IPS-11a (cell line): ENCODE measurements at regions not wholly inside any gene's neighbourhood (a gene's known extent, or its start where the extent isn't known, plus 50 kb on each side); places are given as distances from the start of the nearest gene placed in this dataset.
"Not testable (repeated sequence)": the region's sequence is repeated elsewhere in the genome, so short reads cannot be mapped to it uniquely, and the experiment has no call there.

Experiments used
- H3K4me3 ChIP-seq: one replicate; pipeline ENCODE4 v1.5.1; 2013; ENCODE audit warnings: low read depth, low read length, control low read depth

- no peak overlapping the region for H3K4me3 ChIP-seq
Observed at GRCh38 chrX:123036401-123036800, 147.7 kb upstream of the GRIA3 start.

DNA sequence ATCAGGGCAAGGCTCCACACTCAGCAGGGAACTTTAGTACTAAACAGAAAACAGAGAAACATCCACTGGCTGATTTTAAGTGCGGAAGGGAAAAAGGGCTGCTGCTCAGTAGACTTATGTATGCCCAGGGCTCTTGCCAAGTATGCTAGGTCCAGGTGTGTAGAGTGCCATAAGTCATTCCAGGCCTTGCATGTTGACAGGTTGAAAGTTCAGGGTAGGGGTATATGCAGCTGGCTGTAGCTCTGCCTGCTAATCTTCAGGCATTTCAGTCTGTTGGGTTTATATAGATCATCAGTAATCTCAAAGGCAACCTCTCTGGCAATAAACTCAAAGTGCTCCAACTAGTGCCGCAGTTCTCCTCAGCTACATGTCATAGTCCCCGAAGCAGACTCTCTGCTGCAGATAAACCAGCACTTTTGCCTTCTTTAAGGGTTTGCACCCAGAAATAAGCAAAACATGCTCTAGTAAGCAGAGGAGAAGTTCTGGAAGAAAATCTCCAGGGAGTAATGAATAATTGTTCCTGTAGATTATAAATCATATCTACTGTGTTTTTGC, 134.9 kb upstream of the GRIA3 start:
- H3K4me3 ChIP-seq: no peak overlapping the region

GRCh38 chrX:123060986-123061385, 123.1 kb upstream of the GRIA3 start:
- no peak overlapping the region for H3K4me3 ChIP-seq

- H3K4me3 ChIP-seq: no peak overlapping the region
Observed at GRCh38 chrX:123064053-123064452, 120.0 kb upstream of the GRIA3 start.

- no peak overlapping the region for H3K4me3 ChIP-seq
Observed at GRCh38 chrX:123072686-123073385, 111.2 kb upstream of the GRIA3 start.

DNA sequence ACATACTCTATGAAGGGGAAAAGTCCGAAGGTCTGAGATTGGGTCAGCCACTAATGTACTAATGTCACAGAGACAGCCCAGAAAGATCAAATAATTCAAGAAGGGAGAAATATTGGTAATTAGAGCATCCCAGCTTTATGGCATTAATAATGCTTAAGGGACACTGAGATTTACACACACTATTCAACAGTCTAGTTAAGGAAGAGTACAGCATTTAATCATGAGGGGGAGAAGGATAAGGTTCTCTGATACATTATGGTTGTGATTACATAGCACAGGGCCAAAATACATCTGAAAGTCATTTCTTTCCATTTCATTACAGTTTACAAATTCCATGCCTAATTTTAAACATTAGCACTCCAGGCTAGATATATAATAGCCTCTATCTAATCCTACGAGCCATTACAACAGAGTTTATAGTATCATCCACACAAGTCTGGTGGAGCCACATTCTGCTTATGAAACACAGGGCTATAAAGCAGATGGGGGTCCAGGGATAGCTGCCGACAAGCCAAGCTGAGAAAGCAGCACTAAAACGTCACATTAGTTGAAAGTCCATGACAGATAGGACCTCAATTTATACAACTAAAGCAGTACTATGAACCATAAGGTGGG, 108.0 kb upstream of the GRIA3 start:
- H3K4me3 ChIP-seq: no peak overlapping the region

GRCh38 chrX:123077631-123078030, 106.4 kb upstream of the GRIA3 start:
- H3K4me3 ChIP-seq: no peak overlapping the region

GRCh38 chrX:123080065-123080464, 104.0 kb upstream of the GRIA3 start:
- H3K4me3 ChIP-seq: no peak overlapping the region

GRCh38 chrX:123081776-123082175, 102.3 kb upstream of the GRIA3 start:
- H3K4me3 ChIP-seq: no peak overlapping the region

DNA sequence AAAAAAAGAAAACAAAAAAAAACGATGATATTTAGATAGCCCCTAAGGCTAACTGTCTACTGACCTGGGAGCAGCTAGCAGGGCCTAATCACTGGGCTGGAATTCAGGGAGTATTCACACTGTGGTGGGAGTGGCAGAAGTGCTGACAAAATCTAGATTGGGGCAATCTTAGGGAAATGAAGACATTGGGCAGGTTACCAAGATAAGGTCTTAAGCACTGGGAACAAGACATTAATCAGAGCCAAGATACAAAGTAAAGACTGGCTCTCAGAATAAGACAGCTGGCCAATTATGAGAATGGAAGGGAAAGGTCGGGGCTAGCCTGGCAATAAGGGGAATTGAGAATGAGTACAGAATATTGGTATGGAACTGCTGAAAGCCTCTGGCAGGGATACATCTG, 100.2 kb upstream of the GRIA3 start:
- H3K4me3 ChIP-seq: no peak overlapping the region

DNA sequence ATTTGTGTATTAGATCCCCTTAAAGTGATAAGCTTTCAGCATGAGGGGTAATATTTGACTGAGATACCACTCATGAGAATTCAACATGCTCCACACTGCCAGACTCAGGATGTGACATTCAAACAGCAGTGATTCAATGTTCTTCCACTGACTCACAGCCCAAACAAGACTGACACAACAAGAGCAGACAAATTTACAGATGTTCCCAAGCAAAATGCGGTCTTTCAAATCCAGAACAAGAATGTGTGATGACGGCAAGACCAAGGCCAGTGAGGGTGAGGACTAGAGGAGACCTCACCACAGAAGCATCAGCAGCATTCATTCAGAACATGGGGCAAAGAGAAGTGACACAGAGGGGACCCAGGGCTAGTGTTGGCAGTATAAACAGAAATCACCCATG, 99.3 kb upstream of the GRIA3 start:
- H3K4me3 ChIP-seq: no peak overlapping the region

DNA sequence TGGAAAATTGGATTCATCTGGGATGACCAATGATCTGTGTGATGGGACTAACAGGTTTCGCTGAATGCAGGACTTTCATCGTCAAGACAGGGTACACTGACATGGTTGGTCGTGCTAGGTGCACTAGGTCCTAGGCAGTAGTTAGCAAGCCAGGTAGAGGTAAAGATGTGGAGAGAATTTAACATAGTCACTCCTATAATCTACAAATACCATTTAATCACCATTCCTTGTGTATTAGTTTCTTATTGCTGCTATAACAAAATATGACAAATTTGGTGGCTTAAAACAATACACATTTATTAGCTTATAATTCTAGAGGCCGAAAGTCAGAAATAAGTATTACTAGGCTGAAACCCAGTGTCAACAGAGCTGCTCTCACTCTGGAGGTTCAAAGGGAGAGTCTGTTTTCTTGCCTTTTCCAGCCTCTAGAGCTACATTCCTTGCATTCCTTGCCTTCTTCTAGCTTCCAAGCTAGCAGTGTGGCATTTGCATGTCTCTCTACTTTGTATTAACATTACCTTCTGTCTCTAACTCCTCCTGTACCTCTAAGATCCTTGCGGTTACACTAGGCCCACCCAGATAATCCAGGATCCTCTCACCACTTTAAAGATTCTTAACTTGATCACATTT, 98.7 kb upstream of the GRIA3 start:
- H3K4me3 ChIP-seq: no peak overlapping the region

- H3K4me3 ChIP-seq: no peak overlapping the region
Observed at GRCh38 chrX:123086768-123087167, 97.3 kb upstream of the GRIA3 start.

DNA sequence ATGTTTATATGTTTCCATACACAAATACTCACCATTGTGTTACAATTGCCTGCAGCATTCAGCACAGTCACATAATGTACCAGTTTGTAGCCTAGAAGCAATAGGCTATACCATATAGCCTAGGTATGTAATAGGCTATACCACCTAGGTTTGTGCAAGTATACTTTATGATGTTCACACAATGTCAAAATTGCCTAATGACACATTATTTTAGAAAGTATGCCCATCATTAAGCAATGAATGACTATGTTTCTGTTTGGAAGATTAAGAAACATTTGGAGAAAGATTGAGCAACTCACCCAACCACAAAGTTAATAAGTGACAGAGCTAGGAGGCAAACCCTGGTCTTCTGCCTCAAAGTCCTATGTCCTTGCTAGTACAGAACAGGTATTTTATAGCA, 96.8 kb upstream of the GRIA3 start:
- H3K4me3 ChIP-seq: no peak overlapping the region

DNA sequence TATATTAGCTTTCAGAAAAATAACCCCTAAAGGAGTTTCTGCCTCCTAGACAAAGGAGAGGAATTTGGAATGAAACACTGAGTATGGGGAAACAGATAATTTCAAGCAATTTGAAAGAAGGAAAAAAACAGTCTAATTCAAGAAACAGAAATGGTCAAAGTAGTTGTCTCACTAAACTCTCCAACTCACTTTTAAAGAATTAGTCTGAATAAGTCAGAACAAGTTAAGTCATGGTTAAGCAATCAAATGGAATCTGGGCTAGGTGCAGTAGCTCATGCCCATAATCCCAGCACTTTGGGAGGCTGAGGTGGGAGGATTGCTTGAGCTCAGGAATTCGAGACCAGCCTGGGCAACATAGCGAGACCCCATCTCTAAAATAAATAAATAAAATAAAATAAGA, 95.7 kb upstream of the GRIA3 start:
- H3K4me3 ChIP-seq: no peak overlapping the region

GRCh38 chrX:123088930-123089329, 95.1 kb upstream of the GRIA3 start:
- no peak overlapping the region for H3K4me3 ChIP-seq

- no peak overlapping the region for H3K4me3 ChIP-seq
Observed at GRCh38 chrX:123093792-123094191, 90.3 kb upstream of the GRIA3 start.

DNA sequence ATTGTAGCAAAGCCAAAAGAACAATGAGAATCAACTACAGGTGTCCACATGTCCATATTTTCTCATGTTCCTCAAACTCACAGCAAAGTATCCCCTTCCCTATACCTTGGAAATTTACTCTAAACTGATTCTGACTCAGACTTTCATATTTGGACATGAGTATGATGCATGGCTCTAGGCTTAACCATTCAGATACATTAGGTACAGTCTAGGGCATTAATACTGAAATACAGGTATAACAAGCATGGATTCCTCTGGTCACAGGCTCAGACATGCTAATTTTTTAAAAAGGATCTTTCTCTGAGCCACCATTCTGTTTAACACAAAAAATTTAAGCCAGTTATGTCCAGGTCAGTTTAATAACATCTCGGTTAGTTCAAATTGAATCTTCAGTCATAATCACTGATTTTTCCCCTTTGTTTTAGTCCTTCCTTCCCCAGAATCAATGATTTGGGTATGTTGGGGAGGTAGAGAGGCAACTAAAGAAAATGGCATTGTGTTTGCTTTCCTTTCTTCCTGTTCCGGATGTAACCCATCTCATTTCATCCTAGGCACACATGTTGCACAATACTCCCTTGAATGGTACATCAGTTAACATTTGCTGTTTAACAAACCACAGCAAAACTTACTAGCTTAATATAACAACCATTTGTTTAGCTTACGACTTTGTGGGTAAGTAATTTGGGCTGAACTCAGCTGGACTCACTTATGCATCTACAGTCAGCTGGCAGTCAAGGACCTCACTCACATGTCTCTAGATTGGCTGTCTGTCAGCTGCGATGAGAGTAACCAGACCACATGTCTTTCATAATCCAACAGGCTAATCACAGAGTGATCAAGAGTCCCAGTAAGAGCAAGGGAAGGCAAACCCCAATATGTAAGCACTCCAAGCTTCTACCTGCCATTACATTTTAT, 75.3 kb upstream of the GRIA3 start:
- no peak overlapping the region for H3K4me3 ChIP-seq

DNA sequence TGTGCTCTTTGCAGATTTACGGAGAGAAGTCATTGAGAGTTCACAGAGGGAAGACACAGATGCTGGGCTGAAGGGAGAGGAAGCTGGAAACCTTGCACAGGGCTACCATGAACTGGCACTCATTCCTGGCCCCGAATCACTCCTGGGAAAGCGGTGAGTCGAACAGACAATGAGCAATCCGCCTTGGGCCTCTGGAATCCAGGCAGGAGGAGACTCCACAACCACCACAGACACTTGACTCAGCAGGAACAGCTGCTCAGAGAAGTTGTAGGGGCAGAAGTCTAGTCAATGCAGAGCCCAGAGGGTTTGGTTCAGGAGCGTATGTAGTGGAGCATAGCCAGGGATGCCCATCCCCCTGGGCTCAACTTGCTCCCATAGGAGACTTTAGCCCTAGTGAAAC, 62.8 kb upstream of the GRIA3 start:
- no peak overlapping the region for H3K4me3 ChIP-seq

GRCh38 chrX:123129805-123130204, 54.3 kb upstream of the GRIA3 start:
- H3K4me3 ChIP-seq: not testable (repeated sequence)
